Hepatocyte (in vitro differentiated cells): ENCODE measurements at regions not wholly inside any gene's neighbourhood (a gene's known extent, or its start where the extent isn't known, plus 50 kb on each side); places are given as distances from the start of the nearest gene placed in this dataset.

Experiments
- CTCF ChIP-seq: fragments of 200-600 bp; sonication (generic); IDR thresholded peaks from 2 replicates; pipeline ENCODE4 v1.5.1; 2016; ENCODE audit warnings: antibody characterized with exemption, mild to moderate bottlenecking; ENCODE audit not compliant: poor library complexity
- EZH2 ChIP-seq: fragments of 200-600 bp; sonication (generic); IDR thresholded peaks from 2 replicates; pipeline ENCODE4 v1.6.1; 2016; ENCODE audit warnings: antibody characterized with exemption, mild to moderate bottlenecking, borderline replicate concordance

DNA sequence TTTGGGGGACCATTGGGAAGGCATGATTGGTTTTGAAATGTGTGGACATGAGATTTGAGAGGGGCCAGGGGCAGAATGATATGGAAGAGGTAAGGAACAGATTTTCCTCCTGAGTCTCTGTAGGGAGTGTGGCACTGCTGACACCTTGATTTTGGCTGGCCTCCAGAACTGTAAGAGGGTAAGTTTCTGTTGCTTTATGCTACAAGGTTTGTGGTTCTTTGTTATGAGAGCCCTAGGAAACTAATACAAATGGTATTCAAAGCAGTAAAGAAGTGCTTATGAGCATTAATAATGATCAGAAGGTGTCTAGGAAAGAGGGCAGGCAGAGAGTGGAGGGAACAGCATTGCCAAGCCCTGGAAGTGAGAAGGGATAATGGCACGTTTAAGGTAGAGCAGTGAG lies 574.3 kb upstream of the NXPH2 start:
- no peak for TF ChIP-seq CTCF
- no peak for TF ChIP-seq EZH2
